H1 (cell line): ENCODE measurements at regions not wholly inside any gene's neighbourhood (a gene's known extent, or its start where the extent isn't known, plus 50 kb on each side); places are given as distances from the start of the nearest gene placed in this dataset.

Experiments used
- CTCF ChIA-PET: fragments of 300-600 bp; sonication (Branson Sonifier 250); formaldehyde crosslinking; loops from one replicate; lab custom pipeline; 2021; ENCODE audit not compliant: partially characterized antibody; lab: Charles Lee
- POLR2A ChIA-PET: fragments of 300-600 bp; sonication (Branson Sonifier 250); formaldehyde crosslinking; loops from one replicate; lab custom pipeline; 2021; ENCODE audit warnings: inconsistent platforms; ENCODE audit not compliant: partially characterized antibody; lab: Charles Lee
- DNase-seq, 2 experiments: peaks; one replicate each; pipeline versions ENCODE4 v3.0.0 to v3.0.0-alpha.2; 2010 to 2022; ENCODE audit warnings: low spot score in 2 of 2, low read depth in 1 of 2, mixed read lengths in 1 of 2
- FAIRE-seq: peaks from 2 replicates; lab custom pipeline; 2011; peaks lifted over from hg19 to GRCh38; lab: Jason Lieb, UNC
- H2AFZ ChIP-seq: 2 replicates; pipeline ENCODE4 v1.8.1; 2012; ENCODE audit warnings: low read length, inconsistent platforms
- H2AK5ac ChIP-seq: 2 replicates; pipeline ENCODE4 v1.6.1; 2013; ENCODE audit warnings: low read depth, low read length
- H2BK120ac ChIP-seq: replicated peaks from 2 replicates; pipeline ENCODE3; 2013; ENCODE audit warnings: low read depth, low read length, inconsistent platforms
- H2BK12ac ChIP-seq: 2 replicates; pipeline ENCODE4 v1.6.1; 2013; ENCODE audit warnings: low read depth, low read length
- H2BK15ac ChIP-seq: 2 replicates; pipeline ENCODE4 v1.6.1; 2013; ENCODE audit warnings: low read length
- H2BK20ac ChIP-seq: 2 replicates; pipeline ENCODE4 v1.6.1; 2013; ENCODE audit warnings: low read length
- H2BK5ac ChIP-seq: 2 replicates; pipeline ENCODE4 v1.6.1; 2013; ENCODE audit warnings: low read depth, low read length
- H3K14ac ChIP-seq: 2 replicates; pipeline ENCODE4 v1.6.1; 2013; ENCODE audit warnings: inconsistent platforms; ENCODE audit not compliant: insufficient read length
- H3K18ac ChIP-seq: 2 replicates; pipeline ENCODE4 v1.6.1; 2013; ENCODE audit warnings: low read length; ENCODE audit errors: extremely low read depth
- H3K23ac ChIP-seq: 2 replicates; pipeline ENCODE4 v1.6.1; 2013; ENCODE audit warnings: inconsistent platforms; ENCODE audit not compliant: insufficient read length
- H3K23me2 ChIP-seq: 2 replicates; pipeline ENCODE4 v1.6.1; 2013; ENCODE audit warnings: low read depth, low read length
- H3K27ac ChIP-seq: 2 replicates; pipeline ENCODE4 v1.6.1; 2011; ENCODE audit warnings: low read depth, low read length, inconsistent platforms
- H3K27me3 ChIP-seq, 4 experiments: replicated peaks in 1 of 4; 1 replicate in 1 of 4; 2 replicates in 3 of 4; pipeline versions ENCODE4 v1.6.1 to v1.8.1; 2011 to 2013; ENCODE audit warnings: low read length in 3 of 4, mild to moderate bottlenecking in 3 of 4, inconsistent platforms in 2 of 4, mixed read lengths in 2 of 4, moderate library complexity in 1 of 4; ENCODE audit not compliant: control insufficient read depth in 3 of 4, insufficient read depth in 3 of 4; ENCODE audit errors: extremely low read depth in 1 of 4
- H3K36me3 ChIP-seq, 4 experiments: 2 replicates each; pipeline versions ENCODE4 v1.6.1 to v1.8.1; 2011 to 2013; ENCODE audit warnings: mild to moderate bottlenecking in 4 of 4, low read length in 3 of 4, moderate library complexity in 2 of 4, control low read depth in 1 of 4, inconsistent platforms in 1 of 4; ENCODE audit not compliant: insufficient read depth in 4 of 4, control insufficient read depth in 2 of 4
- H3K4ac ChIP-seq: replicated peaks from 2 replicates; pipeline ENCODE3; 2013; ENCODE audit warnings: low read length, low read depth, mixed read lengths, inconsistent platforms; ENCODE audit not compliant: insufficient read length
- H3K4me1 ChIP-seq, 4 experiments: replicated peaks in 1 of 4; 1 replicate in 1 of 4; 2 replicates in 3 of 4; pipeline versions ENCODE4 v1.6.1 to v1.8.1; 2011 to 2013; ENCODE audit warnings: low read length in 3 of 4, inconsistent platforms in 2 of 4, mixed read lengths in 1 of 4; ENCODE audit not compliant: insufficient read depth in 4 of 4, control insufficient read depth in 3 of 4
- H3K4me2 ChIP-seq, 2 experiments: 2 replicates each; pipeline versions ENCODE4 v1.6.1 to v1.8.1; 2011 to 2013; ENCODE audit warnings: low read depth in 2 of 2, low read length in 2 of 2, control low read depth in 1 of 2, inconsistent platforms in 1 of 2, mild to moderate bottlenecking in 1 of 2; ENCODE audit not compliant: insufficient read depth in 1 of 2
- H3K4me3 ChIP-seq, 4 experiments: fragments of 200-600, 300-600 bp in 1 of 4; sonication (generic), shearing (Covaris generic), sonication (Bioruptor Twin) in 1 of 4; 2 replicates each; pipeline versions ENCODE4 v1.5.1 to v1.8.1; 2011 to 2016; ENCODE audit warnings: low read length in 4 of 4, low read depth in 3 of 4, control low read depth in 2 of 4, inconsistent platforms in 2 of 4, mild to moderate bottlenecking in 2 of 4, mixed read lengths in 1 of 4, moderate library complexity in 1 of 4; ENCODE audit not compliant: insufficient read depth in 2 of 4; ENCODE audit errors: extremely low read depth in 1 of 4
- H3K56ac ChIP-seq: replicated peaks from 2 replicates; pipeline ENCODE3; 2013; ENCODE audit warnings: low read depth, mild to moderate bottlenecking, mixed read lengths, low read length, inconsistent platforms; ENCODE audit not compliant: insufficient read length
- H3K79me1 ChIP-seq: 2 replicates; pipeline ENCODE4 v1.6.1; 2013; ENCODE audit warnings: low read depth, low read length, control low read depth
- H3K79me2 ChIP-seq, 2 experiments: 2 replicates each; pipeline versions ENCODE4 v1.6.1 to v1.8.1; 2012 to 2013; ENCODE audit warnings: low read length in 2 of 2, mild to moderate bottlenecking in 2 of 2, inconsistent platforms in 1 of 2; ENCODE audit not compliant: insufficient read depth in 2 of 2, control insufficient read depth in 1 of 2
- H3K9ac ChIP-seq, 4 experiments: replicated peaks in 1 of 4; 1 replicate in 1 of 4; 2 replicates in 3 of 4; pipeline versions ENCODE4 v1.6.1 to v1.8.1; 2011 to 2013; ENCODE audit warnings: low read depth in 3 of 4, low read length in 3 of 4, control low read depth in 2 of 4, mild to moderate bottlenecking in 2 of 4, moderate library complexity in 2 of 4, inconsistent platforms in 1 of 4; ENCODE audit errors: extremely low read depth in 1 of 4
- H3K9me3 ChIP-seq, 2 experiments: 2 replicates each; pipeline versions ENCODE4 v1.6.1 to v1.8.1; 2012 to 2013; ENCODE audit warnings: mild to moderate bottlenecking in 2 of 2, moderate library complexity in 2 of 2, control low read depth in 1 of 2, inconsistent platforms in 1 of 2, low read depth in 1 of 2, low read length in 1 of 2, mixed read lengths in 1 of 2; ENCODE audit not compliant: insufficient read depth in 2 of 2
- H4K20me1 ChIP-seq, 2 experiments: replicated peaks in 1 of 2; 2 replicates each; pipeline versions ENCODE3 to v1.8.1; 2011 to 2013; ENCODE audit warnings: inconsistent platforms in 2 of 2, low read length in 2 of 2, mild to moderate bottlenecking in 1 of 2; ENCODE audit not compliant: insufficient read depth in 2 of 2, control insufficient read depth in 1 of 2
- H4K5ac ChIP-seq: 2 replicates; pipeline ENCODE4 v1.6.1; 2013; ENCODE audit warnings: low read length, low read depth, mixed read lengths, inconsistent platforms; ENCODE audit not compliant: insufficient read length
- H4K8ac ChIP-seq: 2 replicates; pipeline ENCODE4 v1.8.0; 2013; ENCODE audit warnings: mild to moderate bottlenecking, moderate library complexity, low read length, inconsistent platforms; ENCODE audit not compliant: insufficient read depth; ENCODE audit errors: extremely low read depth
- H4K91ac ChIP-seq: replicated peaks from 2 replicates; pipeline ENCODE3; 2013; ENCODE audit warnings: low read length, mixed read lengths, inconsistent platforms; ENCODE audit not compliant: insufficient read length
- CHD1 ChIP-seq: IDR thresholded peaks from 2 replicates; pipeline ENCODE4 v1.6.1; 2012; ENCODE audit warnings: low read depth, low read length, improper control_type of control experiment
- EP300 ChIP-seq, 2 experiments: IDR thresholded peaks; 1 replicate in 1 of 2; 2 replicates in 1 of 2; pipeline ENCODE4 v1.6.1; 2011 to 2012; ENCODE audit warnings: low read depth in 2 of 2, low read length in 2 of 2, mild to moderate bottlenecking in 2 of 2, borderline replicate concordance in 1 of 2, inconsistent platforms in 1 of 2, moderate library complexity in 1 of 2
- NRF1 ChIP-seq: IDR thresholded peaks from 2 replicates; pipeline ENCODE4 v1.6.1; 2011; ENCODE audit warnings: mild to moderate bottlenecking, low read depth, low read length, improper control_type of control experiment
- SP2 ChIP-seq: IDR thresholded peaks from 2 replicates; pipeline ENCODE4 v1.6.1; 2012; ENCODE audit warnings: mild to moderate bottlenecking, low read length, inconsistent platforms
- YY1 ChIP-seq: IDR thresholded peaks from 2 replicates; pipeline ENCODE4 v1.6.1; 2011; ENCODE audit warnings: low read depth, mild to moderate bottlenecking, low read length
- WGBS, 2 experiments: shearing (Covaris generic) in 1 of 2; methylation state at CpG; one replicate each; pipeline versions ENCODE4 v1.1.6 to v1.1.7; 2013 to 2015; ENCODE audit warnings: low lambda C conversion rate in 2 of 2, mixed read lengths in 2 of 2, inconsistent platforms in 1 of 2, low coverage in 1 of 2, missing lambda C conversion rate in 1 of 2; ENCODE audit not compliant: insufficient replicate concordance in 2 of 2, insufficient coverage in 1 of 2, insufficient read length in 1 of 2; ENCODE audit errors: extremely low coverage in 1 of 2, missing lambda C conversion rate in 1 of 2; 5-methylcytosine and 5-hydroxymethylcytosine counted together
- TF ChIP-seq, protein P1 (sequence below): IDR thresholded peaks from 2 replicates; pipeline ENCODE4 v1.6.1; 2012; ENCODE audit warnings: inconsistent platforms
- TF ChIP-seq, protein P2 (sequence below), 3 experiments: IDR thresholded peaks; 1 replicate in 2 of 3; 2 replicates in 1 of 3; pipeline versions ENCODE4 v1.5.1 to v1.6.1; 2011; ENCODE audit warnings: low read length in 3 of 3, mild to moderate bottlenecking in 3 of 3, inconsistent platforms in 2 of 3, low read depth in 1 of 3, moderate library complexity in 1 of 3; ENCODE audit not compliant: insufficient read depth in 1 of 3; ENCODE audit errors: control extremely low read depth in 1 of 3

DNA sequence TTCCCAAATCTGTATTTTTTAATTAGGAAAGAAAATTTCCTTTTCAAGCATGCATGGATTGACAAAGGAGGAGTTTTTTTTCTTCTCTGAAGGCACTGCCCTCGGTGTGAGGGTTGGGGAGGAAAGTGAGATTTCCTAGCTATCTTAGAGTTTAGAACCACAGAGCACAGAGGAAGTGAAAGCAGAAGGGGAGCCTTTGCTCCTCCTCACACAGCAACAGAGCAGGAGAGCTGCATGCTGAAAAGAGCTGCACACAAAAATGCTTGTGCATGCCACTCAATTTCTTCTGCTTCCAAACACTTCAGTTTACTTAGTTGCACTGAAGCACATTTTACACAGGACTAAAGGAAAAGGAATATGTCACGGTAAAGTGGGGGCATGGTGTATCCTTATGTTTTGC is 308.1 kb downstream of the GPATCH2 start:
- H3K4me2 ChIP-seq = no peak overlapping the region
- H3K23ac ChIP-seq = no peak overlapping the region
- no peak overlapping the region for H2BK120ac ChIP-seq
- H4K8ac ChIP-seq = no peak overlapping the region
- no peak overlapping the region for H3K56ac ChIP-seq
- H2BK15ac ChIP-seq = no peak overlapping the region
- no peak overlapping the region for H2BK5ac ChIP-seq
- no peak overlapping the region for H3K9ac ChIP-seq
- FAIRE-seq = no peak
- no peaks in the 10 kb centered on the region for H4K20me1 ChIP-seq
- POLR2A ChIA-PET = no interaction called here
- CTCF ChIA-PET = interaction anchor here (0.8 to 3.3 kb wide), 5 partner anchors 9 to 573 kb away, joined by 3 to 17 read pairs (median 4); no protein-coding TSS in a partner anchor
- H2AFZ ChIP-seq = no peak overlapping the region
- H3K27me3 ChIP-seq = no peaks in the 10 kb centered on the region
- H3K14ac ChIP-seq = no peak overlapping the region
- H3K36me3 ChIP-seq = no peaks in the 10 kb centered on the region
- no peak overlapping the region for H3K4ac ChIP-seq
- no peak for DNase-seq
- H2BK20ac ChIP-seq = no peak overlapping the region
- H3K9me3 ChIP-seq = no peaks in the 10 kb centered on the region
- 98% methylated on average over 2 of the region's 2 CpGs; no CpG with 5 or more reads in 1 of the 2 experiments for whole genome bisulfite sequencing, 2 experiments
- H3K18ac ChIP-seq = no peak overlapping the region
- H3K4me1 ChIP-seq = no peaks in the 10 kb centered on the region
- H2AK5ac ChIP-seq = no peak overlapping the region
- no peak overlapping the region for H3K4me3 ChIP-seq
- H4K5ac ChIP-seq = no peak overlapping the region
- H3K23me2 ChIP-seq = no peaks in the 10 kb centered on the region
- H3K79me2 ChIP-seq = no peaks in the 10 kb centered on the region
- H3K79me1 ChIP-seq = no peaks in the 10 kb centered on the region
- no peak overlapping the region for H3K27ac ChIP-seq
- no peak overlapping the region for H4K91ac ChIP-seq
- H2BK12ac ChIP-seq = no peak overlapping the region
- TF ChIP-seq, protein P1, sequence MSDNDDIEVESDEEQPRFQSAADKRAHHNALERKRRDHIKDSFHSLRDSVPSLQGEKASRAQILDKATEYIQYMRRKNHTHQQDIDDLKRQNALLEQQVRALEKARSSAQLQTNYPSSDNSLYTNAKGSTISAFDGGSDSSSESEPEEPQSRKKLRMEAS = no peak
- no peak for TF ChIP-seq SP2
- TF ChIP-seq EP300 (IDR thresholded peaks at IDR 0.05; ENCODE audit: borderline replicate concordance in 1 of 2, low read depth in 2 of 2, low read length in 2 of 2) = no peak
- no peak for TF ChIP-seq CHD1
- TF ChIP-seq, protein P2, sequence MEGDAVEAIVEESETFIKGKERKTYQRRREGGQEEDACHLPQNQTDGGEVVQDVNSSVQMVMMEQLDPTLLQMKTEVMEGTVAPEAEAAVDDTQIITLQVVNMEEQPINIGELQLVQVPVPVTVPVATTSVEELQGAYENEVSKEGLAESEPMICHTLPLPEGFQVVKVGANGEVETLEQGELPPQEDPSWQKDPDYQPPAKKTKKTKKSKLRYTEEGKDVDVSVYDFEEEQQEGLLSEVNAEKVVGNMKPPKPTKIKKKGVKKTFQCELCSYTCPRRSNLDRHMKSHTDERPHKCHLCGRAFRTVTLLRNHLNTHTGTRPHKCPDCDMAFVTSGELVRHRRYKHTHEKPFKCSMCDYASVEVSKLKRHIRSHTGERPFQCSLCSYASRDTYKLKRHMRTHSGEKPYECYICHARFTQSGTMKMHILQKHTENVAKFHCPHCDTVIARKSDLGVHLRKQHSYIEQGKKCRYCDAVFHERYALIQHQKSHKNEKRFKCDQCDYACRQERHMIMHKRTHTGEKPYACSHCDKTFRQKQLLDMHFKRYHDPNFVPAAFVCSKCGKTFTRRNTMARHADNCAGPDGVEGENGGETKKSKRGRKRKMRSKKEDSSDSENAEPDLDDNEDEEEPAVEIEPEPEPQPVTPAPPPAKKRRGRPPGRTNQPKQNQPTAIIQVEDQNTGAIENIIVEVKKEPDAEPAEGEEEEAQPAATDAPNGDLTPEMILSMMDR (IDR thresholded peaks at IDR 0.05; ENCODE audit: control extremely low read depth in 1 of 3, insufficient read depth in 1 of 3, low read depth in 1 of 3, low read length in 3 of 3) = no peak
- TF ChIP-seq YY1 = no peak
- TF ChIP-seq NRF1 = no peak
